Naive B cell (primary cell): ENCODE measurements at regions not wholly inside any gene's neighbourhood (a gene's known extent, or its start where the extent isn't known, plus 50 kb on each side); places are given as distances from the start of the nearest gene placed in this dataset.

Experiments
- ATAC-seq, 2 donors: fragments of 150-1000 bp; cut with Tn5 transposase; 2 replicates each; pipeline ENCODE4 v1.10.0; 2021; ENCODE audit warnings: low read depth in 2 of 2, mild to moderate bottlenecking in 2 of 2, moderate library complexity in 2 of 2
- DNase-seq: peaks from one replicate; pipeline ENCODE4 v3.0.0; 2022
- H3K27ac Mint-ChIP-seq, 6 donors: one replicate each; pipeline ENCODE4 v1.8.0; 2020 to 2022; ENCODE audit warnings: mild to moderate bottlenecking in 6 of 6, mixed read lengths in 6 of 6, moderate library complexity in 5 of 6, inconsistent platforms in 2 of 6
- H3K27me3 Mint-ChIP-seq, 3 donors: one replicate each; pipeline ENCODE4 v1.8.0; 2021 to 2022; ENCODE audit warnings: mixed read lengths in 3 of 3, mild to moderate bottlenecking in 1 of 3
- H3K36me3 Mint-ChIP-seq, 2 donors: one replicate each; pipeline ENCODE4 v1.8.0; 2020 to 2022; ENCODE audit warnings: mixed read lengths in 2 of 2, inconsistent platforms in 1 of 2, mild to moderate bottlenecking in 1 of 2
- H3K4me1 Mint-ChIP-seq, 3 donors: one replicate each; pipeline ENCODE4 v1.8.0; 2020 to 2022; ENCODE audit warnings: mixed read lengths in 3 of 3, inconsistent platforms in 1 of 3, mild to moderate bottlenecking in 1 of 3, moderate library complexity in 1 of 3
- H3K4me3 Mint-ChIP-seq, 8 donors: one replicate each; pipeline ENCODE4 v1.8.0; 2020 to 2022; ENCODE audit warnings: mild to moderate bottlenecking in 8 of 8, mixed read lengths in 8 of 8, moderate library complexity in 8 of 8, inconsistent platforms in 2 of 8
- H3K9me3 Mint-ChIP-seq, 7 donors: one replicate each; pipeline ENCODE4 v1.8.0; 2020 to 2022; ENCODE audit warnings: mixed read lengths in 7 of 7, mild to moderate bottlenecking in 5 of 7, inconsistent platforms in 2 of 7, moderate library complexity in 1 of 7

GRCh38 chr3:74564560-74564959 lies 49.9 kb downstream of the CNTN3 start:
- DNase-seq (no peak), ATAC-seq (no peak)
- Mint-ChIP-seq H3K4me1 (no peaks in the 10 kb centered on the region), H3K27me3 (no peaks in the 10 kb centered on the region), H3K27ac (no peak overlapping the region), H3K36me3 (no peaks in the 10 kb centered on the region), H3K4me3 (no peak overlapping the region), H3K9me3 (peaks cover 6 to 16% (median 11%) of the 10 kb centered on the region in 7 donors)

- H3K36me3 Mint-ChIP-seq = no peaks in the 10 kb centered on the region
- DNase-seq (no peak), ATAC-seq (no peak)
- peaks cover 5 to 16% (median 11%) of the 10 kb centered on the region in 7 donors for H3K9me3 Mint-ChIP-seq
- no peak overlapping the region for H3K27ac Mint-ChIP-seq
- H3K27me3 Mint-ChIP-seq = no peaks in the 10 kb centered on the region
- no peaks in the 10 kb centered on the region for H3K4me1 Mint-ChIP-seq
- H3K4me3 Mint-ChIP-seq = no peak overlapping the region
These were observed 51.7 kb downstream of the CNTN3 start for GRCh38 chr3:74562558-74563269.

GRCh38 chr3:74561881-74562280 lies 52.6 kb downstream of the CNTN3 start:
- Mint-ChIP-seq H3K4me3 (no peak overlapping the region), H3K9me3 (peaks cover 5 to 16% (median 11%) of the 10 kb centered on the region in 7 donors), H3K36me3 (no peaks in the 10 kb centered on the region), H3K4me1 (no peaks in the 10 kb centered on the region), H3K27me3 (no peaks in the 10 kb centered on the region), H3K27ac (no peak overlapping the region)
- DNase-seq (no peak), ATAC-seq (no peak)

GRCh38 chr3:74559261-74559660 lies 55.2 kb downstream of the CNTN3 start:
- Mint-ChIP-seq H3K36me3 (no peaks in the 10 kb centered on the region), H3K4me1 (no peaks in the 10 kb centered on the region)
- ATAC-seq = no peak

GRCh38 chr3:74550686-74551085 lies 63.8 kb downstream of the CNTN3 start:
- Mint-ChIP-seq H3K27me3 (no peaks in the 10 kb centered on the region), H3K4me1 (no peaks in the 10 kb centered on the region), H3K36me3 (no peaks in the 10 kb centered on the region), H3K9me3 (peaks cover 4 to 24% (median 11%) of the 10 kb centered on the region in 7 donors), H3K4me3 (no peak overlapping the region), H3K27ac (no peak overlapping the region)
- ATAC-seq (no peak), DNase-seq (no peak)

More at GRCh38 chr3:74559261-74559660, 55.2 kb downstream of the CNTN3 start:
- Mint-ChIP-seq H3K9me3 (peaks cover 2 to 20% (median 11%) of the 10 kb centered on the region in 7 donors), H3K4me3 (no peak overlapping the region), H3K27ac (no peak overlapping the region), H3K27me3 (no peaks in the 10 kb centered on the region)
- no peak for DNase-seq

- DNase-seq (no peak), ATAC-seq (no peak)
- Mint-ChIP-seq H3K9me3 (peaks cover 0 to 13% (median 4%) of the 10 kb centered on the region in 7 donors), H3K4me1 (no peaks in the 10 kb centered on the region), H3K27ac (no peak overlapping the region), H3K4me3 (no peak overlapping the region), H3K36me3 (no peaks in the 10 kb centered on the region), H3K27me3 (no peaks in the 10 kb centered on the region)
These were observed 68.0 kb downstream of the CNTN3 start for GRCh38 chr3:74546426-74546825.

GRCh38 chr3:74542441-74542840 lies 72.0 kb downstream of the CNTN3 start:
- no peaks in the 10 kb centered on the region for H3K36me3 Mint-ChIP-seq
- no peak for ATAC-seq
- peaks cover 0 to 9% (median 3%) of the 10 kb centered on the region in 7 donors for H3K9me3 Mint-ChIP-seq
- no peaks in the 10 kb centered on the region for H3K4me1 Mint-ChIP-seq
- H3K27me3 Mint-ChIP-seq = no peaks in the 10 kb centered on the region
- DNase-seq = no peak
- no peak overlapping the region for H3K27ac Mint-ChIP-seq
- no peak overlapping the region for H3K4me3 Mint-ChIP-seq

- ATAC-seq = no peak
- H3K36me3 Mint-ChIP-seq = no peaks in the 10 kb centered on the region
- no peak overlapping the region for H3K4me3 Mint-ChIP-seq
- H3K27ac Mint-ChIP-seq = no peak overlapping the region
- peaks cover 0 to 10% (median 4%) of the 10 kb centered on the region in 7 donors for H3K9me3 Mint-ChIP-seq
- DNase-seq = no peak
- no peaks in the 10 kb centered on the region for H3K27me3 Mint-ChIP-seq
- H3K4me1 Mint-ChIP-seq = no peaks in the 10 kb centered on the region
These were observed 74.6 kb downstream of the CNTN3 start for GRCh38 chr3:74539876-74540275.

GRCh38 chr3:74538669-74539068 lies 75.8 kb downstream of the CNTN3 start:
- H3K4me3 Mint-ChIP-seq = no peak overlapping the region
- no peaks in the 10 kb centered on the region for H3K27me3 Mint-ChIP-seq
- H3K27ac Mint-ChIP-seq = no peak overlapping the region
- H3K36me3 Mint-ChIP-seq = no peaks in the 10 kb centered on the region
- ATAC-seq = no peak
- H3K9me3 Mint-ChIP-seq = peaks cover 0 to 10% (median 3%) of the 10 kb centered on the region in 7 donors
- DNase-seq = no peak
- H3K4me1 Mint-ChIP-seq = no peaks in the 10 kb centered on the region

- Mint-ChIP-seq H3K27me3 (no peaks in the 10 kb centered on the region), H3K36me3 (no peaks in the 10 kb centered on the region), H3K27ac (no peak overlapping the region), H3K4me3 (no peak overlapping the region), H3K9me3 (peaks cover 0 to 15% (median 4%) of the 10 kb centered on the region in 7 donors), H3K4me1 (no peaks in the 10 kb centered on the region)
- ATAC-seq (no peak), DNase-seq (no peak)
These were observed 76.6 kb downstream of the CNTN3 start for GRCh38 chr3:74537857-74538256.

GRCh38 chr3:74537164-74537563 lies 77.3 kb downstream of the CNTN3 start:
- ATAC-seq = no peak
- no peak overlapping the region for H3K27ac Mint-ChIP-seq
- H3K27me3 Mint-ChIP-seq = no peaks in the 10 kb centered on the region
- H3K4me3 Mint-ChIP-seq = no peak overlapping the region
- H3K4me1 Mint-ChIP-seq = no peaks in the 10 kb centered on the region
- peaks cover 0 to 19% (median 4%) of the 10 kb centered on the region in 7 donors for H3K9me3 Mint-ChIP-seq
- DNase-seq = no peak
- H3K36me3 Mint-ChIP-seq = no peaks in the 10 kb centered on the region

- Mint-ChIP-seq H3K4me3 (no peak overlapping the region), H3K27me3 (no peaks in the 10 kb centered on the region), H3K4me1 (no peaks in the 10 kb centered on the region), H3K36me3 (no peaks in the 10 kb centered on the region), H3K9me3 (peaks cover 0 to 38% (median 8%) of the 10 kb centered on the region in 7 donors), H3K27ac (no peak overlapping the region)
- ATAC-seq (no peak), DNase-seq (no peak)
These were observed 79.2 kb downstream of the CNTN3 start for GRCh38 chr3:74535281-74535680.

GRCh38 chr3:74534611-74535010 lies 79.8 kb downstream of the CNTN3 start:
- Mint-ChIP-seq H3K4me3 (no peak overlapping the region), H3K27ac (no peak overlapping the region), H3K27me3 (no peaks in the 10 kb centered on the region), H3K36me3 (no peaks in the 10 kb centered on the region), H3K9me3 (peaks cover 0 to 38% (median 8%) of the 10 kb centered on the region in 7 donors), H3K4me1 (no peaks in the 10 kb centered on the region)
- DNase-seq (no peak), ATAC-seq (no peak)

- DNase-seq = no peak
- H3K27me3 Mint-ChIP-seq = no peaks in the 10 kb centered on the region
- ATAC-seq = no peak
- H3K27ac Mint-ChIP-seq = no peak overlapping the region
- no peaks in the 10 kb centered on the region for H3K4me1 Mint-ChIP-seq
- peaks cover 0 to 37% (median 6%) of the 10 kb centered on the region in 7 donors for H3K9me3 Mint-ChIP-seq
- H3K4me3 Mint-ChIP-seq = no peak overlapping the region
- H3K36me3 Mint-ChIP-seq = no peaks in the 10 kb centered on the region
These were observed 82.0 kb downstream of the CNTN3 start for GRCh38 chr3:74532446-74532845.
